ENCODE measurements at regions not wholly inside any gene's neighbourhood (a gene's known extent, or its start where the extent isn't known, plus 50 kb on each side); places are given as distances from the start of the nearest gene placed in this dataset.

GRCh38 chr9:90065851-90066250 lies 461.0 kb downstream of the GADD45G start:
- DNase-seq (ENCODE audit: low read depth): no peak
- TF ChIP-seq CTCF (IDR thresholded peaks at IDR 0.05; ENCODE audit: control insufficient read depth, insufficient read depth, low read depth, low read length, missing control alignments): no peak
- H3K4me3 ChIP-seq (ENCODE audit: control insufficient read depth, low read depth, low read length): no peak overlapping the region

GRCh38 chr9:90069085-90069484 lies 464.3 kb downstream of the GADD45G start:
- no peak overlapping the region for H3K4me3 ChIP-seq (ENCODE audit: control insufficient read depth, low read depth, low read length)
- DNase-seq (ENCODE audit: low read depth): no peak
- TF ChIP-seq CTCF (IDR thresholded peaks at IDR 0.05; ENCODE audit: control insufficient read depth, insufficient read depth, low read depth, low read length, missing control alignments): no peak

GRCh38 chr9:90070056-90070455 lies 465.2 kb downstream of the GADD45G start:
- DNase-seq (ENCODE audit: low read depth): no peak
- TF ChIP-seq CTCF (IDR thresholded peaks at IDR 0.05; ENCODE audit: control insufficient read depth, insufficient read depth, low read depth, low read length, missing control alignments): no peak

GRCh38 chr9:90070469-90070868 lies 465.7 kb downstream of the GADD45G start:
- no peak for TF ChIP-seq CTCF (IDR thresholded peaks at IDR 0.05; ENCODE audit: control insufficient read depth, insufficient read depth, low read depth, low read length, missing control alignments)
- no peak for DNase-seq (ENCODE audit: low read depth)
- H3K4me3 ChIP-seq (ENCODE audit: control insufficient read depth, low read depth, low read length): no peak overlapping the region

More at GRCh38 chr9:90070056-90070455, 465.2 kb downstream of the GADD45G start:
- no peak overlapping the region for H3K4me3 ChIP-seq (ENCODE audit: control insufficient read depth, low read depth, low read length)

GRCh38 chr9:90070931-90071660 lies 466.3 kb downstream of the GADD45G start:
- no peak for TF ChIP-seq CTCF (IDR thresholded peaks at IDR 0.05; ENCODE audit: control insufficient read depth, insufficient read depth, low read depth, low read length, missing control alignments)
- no peak for DNase-seq (ENCODE audit: low read depth)
- no peak overlapping the region for H3K4me3 ChIP-seq (ENCODE audit: control insufficient read depth, low read depth, low read length)

- DNase-seq (ENCODE audit: low read depth): no peak
- H3K4me3 ChIP-seq (ENCODE audit: control insufficient read depth, low read depth, low read length): no peak overlapping the region
- no peak for TF ChIP-seq CTCF (IDR thresholded peaks at IDR 0.05; ENCODE audit: control insufficient read depth, insufficient read depth, low read depth, low read length, missing control alignments)
Measured at GRCh38 chr9:90073186-90073945, 468.6 kb downstream of the GADD45G start.
